ENCODE measurements at regions not wholly inside any gene's neighbourhood (a gene's known extent, or its start where the extent isn't known, plus 50 kb on each side); places are given as distances from the start of the nearest gene placed in this dataset.

DNA sequence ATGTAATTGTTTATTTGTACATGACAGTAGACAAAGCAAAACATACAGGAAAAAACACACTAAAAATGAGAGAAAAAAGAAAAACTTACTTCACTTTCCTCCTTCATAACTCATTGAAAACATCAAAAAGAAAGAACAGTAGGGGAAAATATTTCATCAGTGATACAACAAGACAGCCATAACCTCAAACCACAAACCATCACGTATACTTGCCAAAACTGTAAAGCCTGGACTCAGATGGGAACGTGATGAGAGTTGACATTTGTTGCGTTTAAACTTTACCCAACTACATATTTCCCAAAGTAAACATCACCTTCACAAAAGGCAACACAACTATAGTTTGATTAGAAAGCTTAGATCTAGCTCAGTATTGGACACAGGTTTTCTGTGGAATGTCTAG lies 278.2 kb upstream of the COL3A1 start:
- TF ChIP-seq POLR2A (IDR thresholded peaks at IDR 0.05) = no peak
- TF ChIP-seq, protein P1, sequence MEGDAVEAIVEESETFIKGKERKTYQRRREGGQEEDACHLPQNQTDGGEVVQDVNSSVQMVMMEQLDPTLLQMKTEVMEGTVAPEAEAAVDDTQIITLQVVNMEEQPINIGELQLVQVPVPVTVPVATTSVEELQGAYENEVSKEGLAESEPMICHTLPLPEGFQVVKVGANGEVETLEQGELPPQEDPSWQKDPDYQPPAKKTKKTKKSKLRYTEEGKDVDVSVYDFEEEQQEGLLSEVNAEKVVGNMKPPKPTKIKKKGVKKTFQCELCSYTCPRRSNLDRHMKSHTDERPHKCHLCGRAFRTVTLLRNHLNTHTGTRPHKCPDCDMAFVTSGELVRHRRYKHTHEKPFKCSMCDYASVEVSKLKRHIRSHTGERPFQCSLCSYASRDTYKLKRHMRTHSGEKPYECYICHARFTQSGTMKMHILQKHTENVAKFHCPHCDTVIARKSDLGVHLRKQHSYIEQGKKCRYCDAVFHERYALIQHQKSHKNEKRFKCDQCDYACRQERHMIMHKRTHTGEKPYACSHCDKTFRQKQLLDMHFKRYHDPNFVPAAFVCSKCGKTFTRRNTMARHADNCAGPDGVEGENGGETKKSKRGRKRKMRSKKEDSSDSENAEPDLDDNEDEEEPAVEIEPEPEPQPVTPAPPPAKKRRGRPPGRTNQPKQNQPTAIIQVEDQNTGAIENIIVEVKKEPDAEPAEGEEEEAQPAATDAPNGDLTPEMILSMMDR (IDR thresholded peaks at IDR 0.05) = no peak

Data from testis (tissue), 2 donors.